ENCODE measurements at regions not wholly inside any gene's neighbourhood (a gene's known extent, or its start where the extent isn't known, plus 50 kb on each side); places are given as distances from the start of the nearest gene placed in this dataset.
"Not testable (repeated sequence)": the region's sequence is repeated elsewhere in the genome, so short reads cannot be mapped to it uniquely, and the experiment has no call there.

GRCh38 chrX:115702982-115703381 is 142.0 kb downstream of the PLS3 start:
- ATAC-seq: no peak
- Histone ChIP-seq H3K4me3 (no peak overlapping the region), H3K36me3 (no peaks in the 10 kb centered on the region), H3K4me1 (no peaks in the 10 kb centered on the region), H3K27ac (no peak overlapping the region), H3K27me3 (peaks cover 0 to 13% (median 2%) of the 10 kb centered on the region in 4 donors), H3K9me3 (no peaks in the 10 kb centered on the region)
- TF ChIP-seq CTCF (IDR thresholded peaks at IDR 0.05): no peak
- intact Hi-C loops (cut with DNase I): no loop called here
- no peak for DNase-seq
- 71 to 79% methylated on average over 5 of the region's 5 CpGs for WGBS, 2 donors
- no peak for FAIRE-seq

- no peaks in the 10 kb centered on the region for H3K36me3 ChIP-seq
- H3K27ac ChIP-seq: no peak overlapping the region
- FAIRE-seq (no peak), DNase-seq (no peak), ATAC-seq (no peak)
- TF ChIP-seq CTCF (IDR thresholded peaks at IDR 0.05): no peak
- intact Hi-C loops (cut with DNase I): no loop called here
- peaks cover 0 to 22% (median 8%) of the 10 kb centered on the region in 4 donors for H3K27me3 ChIP-seq
- H3K4me3 ChIP-seq: no peak overlapping the region
- H3K9me3 ChIP-seq: no peaks in the 10 kb centered on the region
- no peaks in the 10 kb centered on the region for H3K4me1 ChIP-seq
Observed at GRCh38 chrX:115709039-115709438, 148.1 kb downstream of the PLS3 start.

GRCh38 chrX:115712484-115712883 is 151.5 kb downstream of the PLS3 start:
- WGBS, 2 donors: 73% methylated on average over 1 of the region's 1 CpG
- Histone ChIP-seq H3K4me1 (no peaks in the 10 kb centered on the region), H3K27me3 (peaks cover 0 to 17% (median 6%) of the 10 kb centered on the region in 4 donors), H3K36me3 (no peaks in the 10 kb centered on the region), H3K9me3 (no peaks in the 10 kb centered on the region), H3K4me3 (no peak overlapping the region), H3K27ac (no peak overlapping the region)
- DNase-seq (no peak), FAIRE-seq (no peak), ATAC-seq (no peak)
- intact Hi-C loops (cut with DNase I): no loop called here
- no peak for TF ChIP-seq CTCF (IDR thresholded peaks at IDR 0.05)

GRCh38 chrX:115713460-115713859 is 152.5 kb downstream of the PLS3 start:
- H3K4me1 ChIP-seq: no peaks in the 10 kb centered on the region
- peaks cover 0 to 20% (median 4%) of the 10 kb centered on the region in 4 donors for H3K27me3 ChIP-seq
- WGBS, 2 donors: 24 to 39% methylated on average over 1 of the region's 1 CpG
- TF ChIP-seq CTCF (IDR thresholded peaks at IDR 0.05): no peak
- no peak overlapping the region for H3K4me3 ChIP-seq
- ATAC-seq (no peak), DNase-seq (no peak), FAIRE-seq (no peak)
- no peaks in the 10 kb centered on the region for H3K9me3 ChIP-seq
- H3K27ac ChIP-seq: no peak overlapping the region
- H3K36me3 ChIP-seq: no peaks in the 10 kb centered on the region
- intact Hi-C loops (cut with DNase I): no loop called here

GRCh38 chrX:115719171-115719570 is 158.2 kb downstream of the PLS3 start:
- peaks cover 0 to 3% (median 0%) of the 10 kb centered on the region in 4 donors for H3K27me3 ChIP-seq
- intact Hi-C loops (cut with DNase I): no loop called here
- no peak overlapping the region for H3K27ac ChIP-seq
- H3K4me1 ChIP-seq: no peaks in the 10 kb centered on the region
- DNase-seq: no peak
- 49 to 67% methylated on average over 23 of the region's 23 CpGs for WGBS, 2 donors
- no peak for FAIRE-seq
- no peaks in the 10 kb centered on the region for H3K36me3 ChIP-seq
- no peak for ATAC-seq
- TF ChIP-seq CTCF (IDR thresholded peaks at IDR 0.05): no peak
- H3K9me3 ChIP-seq: no peaks in the 10 kb centered on the region
- no peak overlapping the region for H3K4me3 ChIP-seq

DNA sequence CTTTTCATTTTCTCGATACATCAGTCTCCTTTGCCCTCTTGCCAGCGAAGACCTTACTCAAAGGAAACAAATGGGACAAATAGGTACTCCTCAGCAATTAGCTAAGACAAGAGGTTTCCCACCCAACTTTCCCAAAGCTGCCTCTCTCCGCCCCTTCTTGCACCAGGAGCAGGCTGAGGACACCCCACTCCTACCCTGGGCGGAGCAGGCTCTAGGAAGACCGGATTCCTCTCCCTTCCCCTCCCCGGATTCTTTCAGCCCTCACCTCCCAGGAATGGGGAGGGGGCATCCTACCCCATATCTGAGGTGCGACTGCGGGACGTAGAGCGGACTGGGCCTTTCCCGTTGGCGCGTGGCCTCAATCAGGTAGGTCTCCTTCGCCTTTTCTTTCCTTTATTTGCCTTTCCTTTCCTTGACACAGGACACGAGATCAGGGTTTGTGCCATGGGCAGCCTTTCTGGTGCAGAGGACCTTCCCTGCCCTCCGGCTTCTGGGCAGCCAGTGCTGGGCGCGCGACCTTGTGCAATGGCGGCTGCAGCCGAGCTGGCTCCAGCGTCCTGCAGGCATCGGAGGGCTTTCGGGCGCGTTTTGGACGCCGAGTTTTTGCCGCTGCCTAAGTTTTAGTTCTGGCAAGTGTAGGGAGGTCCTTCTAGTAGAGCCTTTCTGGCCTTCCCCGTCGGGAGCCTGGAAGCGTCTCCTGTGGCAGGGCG is 161.9 kb downstream of the PLS3 start:
- H3K27ac ChIP-seq; H3K27me3 ChIP-seq; H3K36me3 ChIP-seq; FAIRE-seq; ATAC-seq; H3K9me3 ChIP-seq; H3K4me1 ChIP-seq; intact Hi-C loops (cut with DNase I); H3K4me3 ChIP-seq; DNase-seq: not testable (repeated sequence)
- 17 to 25% methylated on average over 6 to 13 of the region's 33 CpGs for WGBS, 2 donors

DNA sequence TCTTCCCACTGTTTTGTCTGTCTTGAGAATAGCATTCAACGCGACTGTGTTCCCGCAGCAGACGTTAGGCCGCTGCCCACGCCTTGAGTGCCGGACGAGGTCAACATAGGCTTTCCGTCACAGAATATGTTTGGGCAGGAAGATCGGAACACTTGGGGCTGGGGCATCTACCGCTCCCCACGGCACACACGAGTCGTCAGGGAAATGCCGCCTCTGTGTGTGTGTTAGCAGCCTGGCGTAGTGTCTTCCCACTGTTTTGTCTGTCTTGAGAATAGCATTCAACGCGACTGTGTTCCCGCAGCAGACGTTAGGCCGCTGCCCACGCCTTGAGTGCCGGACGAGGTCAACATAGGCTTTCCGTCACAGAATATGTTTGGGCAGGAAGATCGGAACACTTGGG is 164.4 kb downstream of the PLS3 start:
- DNase-seq; H3K36me3 ChIP-seq; H3K9me3 ChIP-seq; FAIRE-seq; H3K27me3 ChIP-seq; H3K27ac ChIP-seq; ATAC-seq; intact Hi-C loops (cut with DNase I); H3K4me3 ChIP-seq; H3K4me1 ChIP-seq: not testable (repeated sequence)
- WGBS, 2 donors: no CpG with 5 or more reads among the region's 26 CpGs
